H9 (cell line): ENCODE measurements at regions not wholly inside any gene's neighbourhood (a gene's known extent, or its start where the extent isn't known, plus 50 kb on each side); places are given as distances from the start of the nearest gene placed in this dataset.

Experiments used
- DNase-seq: peaks from one replicate; pipeline ENCODE4 v3.0.0-alpha.2; 2017
- H2AFZ ChIP-seq: one replicate; pipeline ENCODE4 v1.6.1; 2013; ENCODE audit warnings: mild to moderate bottlenecking, low read length, control low read depth, moderate library complexity
- H2AK5ac ChIP-seq: 2 replicates; pipeline ENCODE4 v1.6.1; 2013; ENCODE audit warnings: low read length, control low read depth, mixed read lengths; ENCODE audit not compliant: insufficient read length
- H2BK120ac ChIP-seq: one replicate; pipeline ENCODE4 v1.6.1; 2013; ENCODE audit warnings: low read depth, mild to moderate bottlenecking, low read length, control low read depth, inconsistent platforms; ENCODE audit not compliant: poor library complexity, severe bottlenecking
- H2BK12ac ChIP-seq: 2 replicates; pipeline ENCODE4 v1.6.1; 2013; ENCODE audit warnings: low read length, control low read depth, mixed read lengths, low read depth; ENCODE audit not compliant: insufficient read length
- H2BK15ac ChIP-seq: 2 replicates; pipeline ENCODE4 v1.6.1; 2013; ENCODE audit warnings: low read depth, low read length, control low read depth
- H2BK20ac ChIP-seq: one replicate; pipeline ENCODE4 v1.6.1; 2013; ENCODE audit warnings: low read depth, mild to moderate bottlenecking, low read length, control low read depth, inconsistent platforms; ENCODE audit not compliant: poor library complexity, severe bottlenecking
- H2BK5ac ChIP-seq: 2 replicates; pipeline ENCODE4 v1.6.1; 2013; ENCODE audit warnings: low read length, control low read depth, mixed read lengths; ENCODE audit not compliant: insufficient read length
- H3K14ac ChIP-seq: 2 replicates; pipeline ENCODE4 v1.6.1; 2013; ENCODE audit warnings: low read length, control low read depth; ENCODE audit not compliant: insufficient read depth
- H3K18ac ChIP-seq: 2 replicates; pipeline ENCODE4 v1.6.1; 2013; ENCODE audit warnings: low read depth, mild to moderate bottlenecking, mixed read lengths, low read length, control low read depth; ENCODE audit not compliant: insufficient read length
- H3K23ac ChIP-seq: 2 replicates; pipeline ENCODE4 v1.6.1; 2013; ENCODE audit warnings: low read length, control low read depth, mixed read lengths, low read depth; ENCODE audit not compliant: insufficient read length
- H3K23me2 ChIP-seq: 2 replicates; pipeline ENCODE4 v1.6.1; 2013; ENCODE audit warnings: low read depth, mild to moderate bottlenecking, mixed read lengths, low read length, control low read depth; ENCODE audit not compliant: insufficient read length, poor library complexity, severe bottlenecking
- H3K27ac ChIP-seq: 2 replicates; pipeline ENCODE4 v1.5.1; 2013; ENCODE audit warnings: low read length, control low read depth, mixed read lengths, low read depth; ENCODE audit not compliant: insufficient read length
- H3K27me3 ChIP-seq: 2 replicates; pipeline ENCODE4 v1.6.1; 2013; ENCODE audit warnings: low read length, control low read depth, inconsistent platforms; ENCODE audit not compliant: insufficient read depth
- H3K4ac ChIP-seq: 2 replicates; pipeline ENCODE4 v1.6.1; 2013; ENCODE audit warnings: low read depth, mild to moderate bottlenecking, control low read depth, inconsistent platforms, low read length, moderate library complexity
- H3K4me1 ChIP-seq: 2 replicates; pipeline ENCODE4 v1.6.1; 2013; ENCODE audit warnings: low read length, control low read depth, inconsistent platforms; ENCODE audit not compliant: insufficient read depth
- H3K4me2 ChIP-seq: 2 replicates; pipeline ENCODE4 v1.6.1; 2013; ENCODE audit warnings: low read length, control low read depth, mixed read lengths; ENCODE audit not compliant: insufficient read length, insufficient read depth
- H3K56ac ChIP-seq: 2 replicates; pipeline ENCODE4 v1.6.1; 2013; ENCODE audit warnings: low read depth, mild to moderate bottlenecking, mixed read lengths, low read length, control low read depth; ENCODE audit not compliant: insufficient read length
- H3K79me1 ChIP-seq: 2 replicates; pipeline ENCODE4 v1.6.1; 2013; ENCODE audit warnings: low read depth, mild to moderate bottlenecking, moderate library complexity, low read length, control low read depth, inconsistent platforms; ENCODE audit not compliant: insufficient read depth, poor library complexity, severe bottlenecking
- H3K79me2 ChIP-seq: 2 replicates; pipeline ENCODE4 v1.6.1; 2013; ENCODE audit warnings: low read length, control low read depth, inconsistent platforms; ENCODE audit not compliant: insufficient read depth
- H3K9ac ChIP-seq: 2 replicates; pipeline ENCODE4 v1.6.1; 2013; ENCODE audit warnings: low read length, control low read depth, mixed read lengths; ENCODE audit not compliant: insufficient read length; ENCODE audit errors: extremely low read depth
- H3K9me3 ChIP-seq: one replicate; pipeline ENCODE4 v1.6.1; 2013; ENCODE audit warnings: low read depth, low read length, inconsistent platforms; ENCODE audit not compliant: control insufficient read depth
- H3T11ph ChIP-seq: one replicate; pipeline ENCODE4 v1.6.1; 2013; ENCODE audit warnings: mild to moderate bottlenecking, low read length, control low read depth, inconsistent platforms
- H4K20me1 ChIP-seq: one replicate; pipeline ENCODE4 v1.6.1; 2013; ENCODE audit not compliant: control insufficient read depth, insufficient read length, insufficient read depth
- H4K5ac ChIP-seq: 2 replicates; pipeline ENCODE4 v1.6.1; 2013; ENCODE audit warnings: low read depth, mild to moderate bottlenecking, mixed read lengths, low read length, control low read depth; ENCODE audit not compliant: insufficient read length
- H4K8ac ChIP-seq: replicated peaks from 2 replicates; pipeline ENCODE4 v1.6.1; 2013; ENCODE audit warnings: low read length, control low read depth, mixed read lengths, low read depth; ENCODE audit not compliant: insufficient read length
- H4K91ac ChIP-seq: 2 replicates; pipeline ENCODE4 v1.6.1; 2013; ENCODE audit warnings: low read depth, mild to moderate bottlenecking, moderate library complexity, mixed read lengths, low read length, control low read depth; ENCODE audit not compliant: insufficient read length
- H3K27ac Mint-ChIP-seq, 3 experiments: 2 replicates in 2 of 3; 3 replicates in 1 of 3; pipeline ENCODE4 v1.8.0; 2020 to 2021; ENCODE audit warnings: mixed read lengths in 3 of 3, mild to moderate bottlenecking in 1 of 3, moderate library complexity in 1 of 3
- H3K27me3 Mint-ChIP-seq: 2 replicates; pipeline ENCODE4 v1.8.0; 2021; ENCODE audit warnings: low read depth, mild to moderate bottlenecking, moderate library complexity, mixed read lengths
- H3K36me3 Mint-ChIP-seq, 3 experiments: 2 replicates in 2 of 3; 3 replicates in 1 of 3; pipeline ENCODE4 v1.8.0; 2020 to 2021; ENCODE audit warnings: low read depth in 3 of 3, mixed read lengths in 3 of 3; ENCODE audit not compliant: insufficient read depth in 1 of 3
- H3K4me1 Mint-ChIP-seq, 2 experiments: 2 replicates each; pipeline ENCODE4 v1.8.0; 2020; ENCODE audit warnings: mixed read lengths in 2 of 2
- H3K4me3 Mint-ChIP-seq, 2 experiments: 2 replicates in 1 of 2; 3 replicates in 1 of 2; pipeline ENCODE4 v1.8.0; 2020 to 2021; ENCODE audit warnings: mild to moderate bottlenecking in 2 of 2, mixed read lengths in 2 of 2, moderate library complexity in 1 of 2
- H3K9me3 Mint-ChIP-seq, 2 experiments: 2 replicates in 1 of 2; 3 replicates in 1 of 2; pipeline ENCODE4 v1.8.0; 2020; ENCODE audit warnings: mild to moderate bottlenecking in 2 of 2, mixed read lengths in 2 of 2, moderate library complexity in 1 of 2
- WGBS: extraction: QIAGEN DNeasy Blood & Tissue Kit; methylation state at CpG from one replicate; pipeline ENCODE4 v1.1.7; 2013; ENCODE audit warnings: missing lambda C conversion rate, low lambda C conversion rate, mixed read lengths; ENCODE audit not compliant: insufficient read length; ENCODE audit errors: extremely low coverage; 5-methylcytosine and 5-hydroxymethylcytosine counted together
- TF ChIP-seq, protein P1 (sequence below): fragments of 200-600 bp; sonication (generic); conservative IDR thresholded peaks from 3 replicates; pipeline ENCODE4 v1.8.0; 2021; ENCODE audit warnings: antibody characterized with exemption, mild to moderate bottlenecking

DNA sequence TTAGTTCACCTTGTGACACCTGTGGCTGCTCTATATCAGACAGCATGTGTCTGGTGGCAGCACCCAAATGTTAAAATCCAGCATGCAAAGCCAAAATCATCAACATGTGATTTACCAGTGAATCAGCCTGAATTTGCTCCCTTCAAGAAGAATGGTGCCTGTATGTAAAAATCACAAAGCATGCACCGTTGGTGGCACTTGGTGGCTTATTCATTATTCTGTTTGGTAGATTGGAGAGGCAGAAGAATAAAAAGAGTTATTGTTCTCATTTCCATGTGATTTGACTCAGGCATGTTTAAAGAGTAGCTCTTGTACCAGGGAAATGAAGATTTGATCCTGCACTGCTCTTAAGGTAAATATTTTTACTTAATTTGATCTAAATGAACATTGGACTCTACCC lies 143.9 kb upstream of the MPPED2 start:
- Histone ChIP-seq H3K4me1 (no peaks in the 10 kb centered on the region), H2BK12ac (no peak overlapping the region), H3K27me3 (no peaks in the 10 kb centered on the region), H2BK15ac (no peak overlapping the region), H2AK5ac (no peak overlapping the region), H3K23me2 (no peaks in the 10 kb centered on the region), H3K27ac (no peak overlapping the region), H2BK20ac (no peak overlapping the region), H4K20me1 (no peaks in the 10 kb centered on the region), H3K9me3 (no peaks in the 10 kb centered on the region), H3K79me2 (no peaks in the 10 kb centered on the region), H3K18ac (no peak overlapping the region), H3K9ac (no peak overlapping the region), H3K14ac (no peak overlapping the region; the same call in 1 of the 2 replicates), H3K4me2 (no peak overlapping the region), H3K56ac (no peak overlapping the region), H2BK120ac (no peak overlapping the region), H2AFZ (no peak overlapping the region), H4K5ac (no peak overlapping the region), H3K4ac (no peak overlapping the region), H2BK5ac (no peak overlapping the region), H3K79me1 (no peaks in the 10 kb centered on the region), H4K8ac (no peak overlapping the region), H4K91ac (no peak overlapping the region), H3K23ac (no peak overlapping the region), H3T11ph (no peak overlapping the region)
- TF ChIP-seq, protein P1, sequence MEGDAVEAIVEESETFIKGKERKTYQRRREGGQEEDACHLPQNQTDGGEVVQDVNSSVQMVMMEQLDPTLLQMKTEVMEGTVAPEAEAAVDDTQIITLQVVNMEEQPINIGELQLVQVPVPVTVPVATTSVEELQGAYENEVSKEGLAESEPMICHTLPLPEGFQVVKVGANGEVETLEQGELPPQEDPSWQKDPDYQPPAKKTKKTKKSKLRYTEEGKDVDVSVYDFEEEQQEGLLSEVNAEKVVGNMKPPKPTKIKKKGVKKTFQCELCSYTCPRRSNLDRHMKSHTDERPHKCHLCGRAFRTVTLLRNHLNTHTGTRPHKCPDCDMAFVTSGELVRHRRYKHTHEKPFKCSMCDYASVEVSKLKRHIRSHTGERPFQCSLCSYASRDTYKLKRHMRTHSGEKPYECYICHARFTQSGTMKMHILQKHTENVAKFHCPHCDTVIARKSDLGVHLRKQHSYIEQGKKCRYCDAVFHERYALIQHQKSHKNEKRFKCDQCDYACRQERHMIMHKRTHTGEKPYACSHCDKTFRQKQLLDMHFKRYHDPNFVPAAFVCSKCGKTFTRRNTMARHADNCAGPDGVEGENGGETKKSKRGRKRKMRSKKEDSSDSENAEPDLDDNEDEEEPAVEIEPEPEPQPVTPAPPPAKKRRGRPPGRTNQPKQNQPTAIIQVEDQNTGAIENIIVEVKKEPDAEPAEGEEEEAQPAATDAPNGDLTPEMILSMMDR = no peak
- no peaks in the 10 kb centered on the region for H3K36me3 Mint-ChIP-seq
- peaks cover 8 to 9% of the 10 kb centered on the region in 2 experiments; a peak in 2 of 4 replicates for H3K4me1 Mint-ChIP-seq
- H3K4me3 Mint-ChIP-seq = no peak overlapping the region
- H3K27me3 Mint-ChIP-seq = no peaks in the 10 kb centered on the region
- no CpG with 5 or more reads among the region's 1 CpG for WGBS
- no peak overlapping the region for H3K27ac Mint-ChIP-seq
- H3K9me3 Mint-ChIP-seq = no peaks in the 10 kb centered on the region
- DNase-seq = no peak
